T-helper 1 cell treated with Interleukin-12 subunit alpha and Interleukin-12 subunit beta and Interleukin-4 antibody, amounts not matched to agents 30 μg/mL and 1 μg/mL, for 36 hours (primary cell): ENCODE measurements at regions not wholly inside any gene's neighbourhood (a gene's known extent, or its start where the extent isn't known, plus 50 kb on each side); places are given as distances from the start of the nearest gene placed in this dataset.

Experiments used
- H3K27ac Mint-ChIP-seq: one replicate; pipeline ENCODE4 v1.8.0; 2021; ENCODE audit warnings: mild to moderate bottlenecking, mixed read lengths
- H3K27me3 Mint-ChIP-seq: one replicate; pipeline ENCODE4 v1.8.0; 2021; ENCODE audit warnings: low read depth, mixed read lengths
- H3K36me3 Mint-ChIP-seq: one replicate; pipeline ENCODE4 v1.8.0; 2021; ENCODE audit warnings: low read depth, mixed read lengths
- H3K4me1 Mint-ChIP-seq: one replicate; pipeline ENCODE4 v1.8.0; 2021; ENCODE audit warnings: low read depth, mixed read lengths
- H3K4me3 Mint-ChIP-seq: one replicate; pipeline ENCODE4 v1.8.0; 2021; ENCODE audit warnings: mild to moderate bottlenecking, moderate library complexity, mixed read lengths
- H3K9me3 Mint-ChIP-seq: one replicate; pipeline ENCODE4 v1.8.0; 2021; ENCODE audit warnings: mixed read lengths

DNA sequence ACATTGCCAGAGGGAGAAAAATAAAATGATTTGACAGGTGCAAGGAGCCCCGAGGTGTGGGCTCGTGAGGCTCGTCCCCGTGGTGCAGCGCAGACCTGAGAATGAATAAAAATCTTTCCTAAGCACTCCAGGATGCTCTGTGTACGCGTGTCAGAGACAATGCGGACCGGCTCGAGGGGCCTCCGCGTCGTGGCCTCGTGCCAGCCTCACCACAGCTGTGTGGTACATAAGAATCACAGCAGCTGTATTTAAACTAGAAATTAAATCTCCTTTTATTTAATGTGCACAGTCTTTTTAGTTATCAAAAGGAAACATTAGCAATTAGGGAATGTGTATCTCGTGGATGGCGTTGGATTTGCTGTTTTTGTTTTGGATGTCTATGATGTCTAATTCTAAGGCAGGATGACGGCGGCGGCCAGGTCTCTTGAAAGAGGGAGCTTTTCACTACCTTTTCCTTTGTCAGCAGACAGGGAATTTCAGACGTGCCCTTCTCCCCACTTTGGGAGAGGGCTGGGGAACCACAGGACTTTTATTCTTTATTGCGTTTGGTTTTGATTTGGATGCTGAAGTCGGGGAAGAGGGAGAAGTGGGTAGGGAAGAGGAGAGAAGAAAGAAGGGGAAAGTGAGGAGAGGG is 365.3 kb upstream of the SHH start:
- Mint-ChIP-seq H3K4me3 (no peak overlapping the region), H3K36me3 (no peaks in the 10 kb centered on the region), H3K4me1 (no peaks in the 10 kb centered on the region), H3K27me3 (no peaks in the 10 kb centered on the region), H3K9me3 (no peaks in the 10 kb centered on the region), H3K27ac (no peak overlapping the region)

DNA sequence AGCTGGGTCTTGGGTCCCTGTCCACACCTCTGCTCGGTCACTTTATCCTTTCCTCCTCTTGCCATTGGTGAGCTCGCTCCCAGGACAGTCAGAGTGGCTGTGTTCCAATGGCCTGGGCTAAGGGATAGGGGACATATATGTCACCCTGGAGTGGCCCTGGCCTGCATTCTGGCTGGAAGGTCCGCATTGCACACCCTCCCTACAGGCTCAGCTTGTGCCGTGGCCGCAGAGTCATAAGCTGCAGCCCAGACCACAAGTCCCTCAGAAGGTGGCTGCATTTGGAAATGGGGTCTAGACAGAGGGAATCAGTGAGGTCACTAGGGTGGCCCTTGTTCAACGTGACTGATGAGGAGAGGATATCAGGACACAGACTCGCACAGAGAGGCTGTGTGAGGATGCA is 363.8 kb upstream of the SHH start:
- no peaks in the 10 kb centered on the region for H3K27me3 Mint-ChIP-seq
- H3K27ac Mint-ChIP-seq = no peak overlapping the region
- no peak overlapping the region for H3K4me3 Mint-ChIP-seq
- no peaks in the 10 kb centered on the region for H3K4me1 Mint-ChIP-seq
- H3K36me3 Mint-ChIP-seq = no peaks in the 10 kb centered on the region
- no peaks in the 10 kb centered on the region for H3K9me3 Mint-ChIP-seq

DNA sequence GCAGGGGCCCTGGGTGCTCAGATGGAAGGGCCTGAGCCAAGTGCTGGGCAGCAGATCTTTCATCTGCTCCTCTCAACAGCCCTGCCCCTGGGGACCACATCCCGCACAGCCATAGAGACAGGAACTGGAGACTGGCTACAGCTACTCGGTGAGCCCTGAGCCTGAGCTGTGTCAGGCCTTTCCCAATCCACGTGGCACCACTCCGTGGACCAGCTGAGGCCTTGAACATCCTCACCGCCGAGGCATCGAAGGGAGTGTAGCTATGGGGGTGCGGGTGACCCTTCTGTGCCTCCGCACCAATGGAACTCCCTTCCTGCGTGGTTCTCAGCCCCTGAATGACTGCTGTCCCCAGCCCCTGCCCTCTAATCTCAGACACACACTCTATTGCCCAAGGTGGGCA is 362.7 kb upstream of the SHH start:
- no peaks in the 10 kb centered on the region for H3K4me1 Mint-ChIP-seq
- no peaks in the 10 kb centered on the region for H3K27me3 Mint-ChIP-seq
- no peak overlapping the region for H3K27ac Mint-ChIP-seq

DNA sequence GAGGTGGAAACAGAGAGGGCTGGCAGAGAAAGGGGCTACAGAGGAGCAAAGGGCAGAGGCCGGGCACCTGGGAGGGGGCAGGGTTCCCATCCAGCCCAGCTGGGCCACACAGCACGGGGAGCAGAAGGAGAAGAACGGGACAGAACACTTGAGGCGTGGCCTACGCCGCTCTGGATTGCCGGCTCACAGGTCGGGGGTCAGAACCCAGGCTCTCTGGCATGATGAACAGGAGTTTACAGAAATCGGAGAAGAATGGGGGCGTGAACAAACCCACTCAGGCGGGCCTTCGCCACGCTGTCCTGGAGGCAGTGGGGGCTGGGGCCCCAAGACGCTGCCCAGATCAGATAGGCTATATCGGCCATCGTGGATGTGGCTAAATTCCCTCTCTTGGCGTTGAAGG is 362.2 kb upstream of the SHH start:
- H3K9me3 Mint-ChIP-seq = no peaks in the 10 kb centered on the region
- no peaks in the 10 kb centered on the region for H3K36me3 Mint-ChIP-seq
- H3K27me3 Mint-ChIP-seq = no peaks in the 10 kb centered on the region
- H3K27ac Mint-ChIP-seq = no peak overlapping the region
- no peak overlapping the region for H3K4me3 Mint-ChIP-seq
- no peaks in the 10 kb centered on the region for H3K4me1 Mint-ChIP-seq

More for the DNA sequence above, 362.7 kb upstream of the SHH start:
- H3K36me3 Mint-ChIP-seq = no peaks in the 10 kb centered on the region
- H3K4me3 Mint-ChIP-seq = no peak overlapping the region
- no peaks in the 10 kb centered on the region for H3K9me3 Mint-ChIP-seq

- Mint-ChIP-seq H3K27me3 (no peaks in the 10 kb centered on the region), H3K9me3 (no peaks in the 10 kb centered on the region), H3K36me3 (no peaks in the 10 kb centered on the region), H3K4me1 (no peaks in the 10 kb centered on the region), H3K27ac (no peak overlapping the region), H3K4me3 (no peak overlapping the region)
These were observed 361.6 kb upstream of the SHH start for GRCh38 chr7:156173748-156174353.

- Mint-ChIP-seq H3K4me3 (no peak overlapping the region), H3K27ac (no peak overlapping the region), H3K9me3 (no peaks in the 10 kb centered on the region), H3K36me3 (no peaks in the 10 kb centered on the region), H3K4me1 (no peaks in the 10 kb centered on the region), H3K27me3 (no peaks in the 10 kb centered on the region)
These were observed 361.1 kb upstream of the SHH start for GRCh38 chr7:156173346-156173745.

DNA sequence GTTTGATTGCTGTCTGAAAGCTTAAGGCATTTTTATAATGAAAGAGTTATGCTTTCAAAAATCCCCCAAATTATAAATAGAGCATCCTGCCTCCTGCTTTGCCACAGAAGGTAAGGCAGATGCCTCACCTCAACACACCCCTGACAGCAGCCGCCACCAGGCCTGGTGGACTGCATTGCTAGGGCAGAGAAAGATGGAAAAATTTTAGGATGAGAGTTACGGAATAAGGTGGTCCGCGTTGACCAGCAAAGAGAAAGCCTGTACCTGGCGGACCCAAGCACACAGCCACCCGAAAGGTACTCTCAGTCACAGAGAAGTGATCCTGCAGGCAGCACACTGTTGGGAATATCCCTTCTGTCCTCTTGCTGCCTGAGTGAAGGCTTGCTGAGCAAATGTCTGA is 360.4 kb upstream of the SHH start:
- no peak overlapping the region for H3K4me3 Mint-ChIP-seq
- no peak overlapping the region for H3K27ac Mint-ChIP-seq
- no peaks in the 10 kb centered on the region for H3K36me3 Mint-ChIP-seq
- H3K27me3 Mint-ChIP-seq = no peaks in the 10 kb centered on the region
- H3K9me3 Mint-ChIP-seq = no peaks in the 10 kb centered on the region
- H3K4me1 Mint-ChIP-seq = no peaks in the 10 kb centered on the region

- H3K36me3 Mint-ChIP-seq = no peaks in the 10 kb centered on the region
- H3K27ac Mint-ChIP-seq = no peak overlapping the region
- H3K9me3 Mint-ChIP-seq = no peaks in the 10 kb centered on the region
- H3K27me3 Mint-ChIP-seq = no peaks in the 10 kb centered on the region
- no peaks in the 10 kb centered on the region for H3K4me1 Mint-ChIP-seq
- H3K4me3 Mint-ChIP-seq = no peak overlapping the region
These were observed 357.5 kb upstream of the SHH start for GRCh38 chr7:156169474-156170370.

DNA sequence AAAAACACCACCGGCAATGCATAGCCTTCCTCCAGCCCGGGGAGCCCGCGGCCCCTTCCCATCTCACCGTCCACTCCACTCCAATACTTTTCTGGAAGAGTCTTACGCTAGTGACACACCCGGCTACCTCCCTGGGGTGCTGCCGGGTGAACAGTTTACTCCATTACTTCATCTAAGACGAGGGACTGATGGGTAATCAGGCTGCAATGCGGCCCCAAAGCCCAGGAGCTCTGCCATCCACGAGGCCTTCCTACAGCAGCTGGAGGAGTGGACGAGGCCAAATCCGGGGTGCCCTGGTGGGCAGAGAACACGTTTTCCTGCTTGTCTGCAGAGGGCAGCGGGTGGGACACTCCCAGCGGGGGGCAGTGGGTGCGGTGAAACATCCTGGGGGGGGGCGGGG is 356.2 kb upstream of the SHH start:
- no peaks in the 10 kb centered on the region for H3K27me3 Mint-ChIP-seq
- H3K9me3 Mint-ChIP-seq = no peaks in the 10 kb centered on the region
- H3K27ac Mint-ChIP-seq = no peak overlapping the region
- no peaks in the 10 kb centered on the region for H3K36me3 Mint-ChIP-seq
- no peak overlapping the region for H3K4me3 Mint-ChIP-seq
- H3K4me1 Mint-ChIP-seq = no peaks in the 10 kb centered on the region

- no peaks in the 10 kb centered on the region for H3K27me3 Mint-ChIP-seq
- no peak overlapping the region for H3K4me3 Mint-ChIP-seq
- no peaks in the 10 kb centered on the region for H3K4me1 Mint-ChIP-seq
- no peaks in the 10 kb centered on the region for H3K9me3 Mint-ChIP-seq
- H3K36me3 Mint-ChIP-seq = no peaks in the 10 kb centered on the region
- no peak overlapping the region for H3K27ac Mint-ChIP-seq
These were observed 355.7 kb upstream of the SHH start for GRCh38 chr7:156167987-156168386.

DNA sequence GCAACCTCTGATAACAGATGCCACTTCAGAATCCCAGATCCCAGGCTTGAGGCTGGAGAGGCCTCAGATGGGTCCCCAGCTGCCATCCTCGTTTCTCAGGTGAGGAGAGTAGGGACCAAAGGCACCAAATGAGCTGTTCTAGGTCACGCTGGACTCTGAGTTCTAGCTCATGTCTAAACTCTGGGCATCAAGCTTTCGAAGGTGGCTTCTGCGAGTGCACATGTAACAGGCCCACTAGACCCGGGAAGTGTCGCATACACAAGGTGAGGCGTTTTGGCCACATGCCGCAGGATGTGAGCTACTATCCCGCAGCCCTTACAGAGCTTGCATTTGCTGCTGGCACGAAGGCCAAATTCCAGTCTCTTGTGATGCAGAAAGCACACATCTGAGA is 355.1 kb upstream of the SHH start:
- H3K4me3 Mint-ChIP-seq = no peak overlapping the region
- no peak overlapping the region for H3K27ac Mint-ChIP-seq
- peaks cover 4% of the 10 kb centered on the region for H3K27me3 Mint-ChIP-seq
- H3K4me1 Mint-ChIP-seq = no peaks in the 10 kb centered on the region
- no peaks in the 10 kb centered on the region for H3K9me3 Mint-ChIP-seq
- no peaks in the 10 kb centered on the region for H3K36me3 Mint-ChIP-seq

- Mint-ChIP-seq H3K9me3 (no peaks in the 10 kb centered on the region), H3K4me3 (no peak overlapping the region), H3K4me1 (no peaks in the 10 kb centered on the region)
These were observed 354.6 kb upstream of the SHH start for GRCh38 chr7:156166692-156167416.

DNA sequence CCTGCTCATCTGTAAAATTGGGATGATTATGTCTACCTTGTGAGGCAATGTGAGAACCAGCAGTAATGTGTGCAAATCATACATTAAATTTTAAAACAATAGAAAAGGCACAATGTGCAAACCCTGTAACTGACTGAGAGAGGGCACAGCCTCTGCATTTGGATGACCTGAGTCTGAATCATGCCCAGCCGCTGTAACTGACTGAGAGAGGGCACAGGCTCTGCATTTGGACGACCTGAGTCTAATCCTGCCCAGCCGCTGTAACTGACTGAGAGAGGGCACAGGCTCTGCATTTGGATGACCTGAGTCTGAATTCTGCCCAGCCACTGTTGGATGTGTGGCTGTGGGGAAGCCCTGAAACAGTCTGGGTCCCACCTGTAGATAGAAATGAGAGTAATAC is 351.5 kb upstream of the SHH start:
- Mint-ChIP-seq H3K4me3 (no peak overlapping the region), H3K27me3 (peaks cover 4% of the 10 kb centered on the region), H3K9me3 (no peaks in the 10 kb centered on the region), H3K27ac (no peak overlapping the region), H3K4me1 (no peaks in the 10 kb centered on the region), H3K36me3 (no peaks in the 10 kb centered on the region)

More at GRCh38 chr7:156166692-156167416, 354.6 kb upstream of the SHH start:
- Mint-ChIP-seq H3K27ac (no peak overlapping the region), H3K27me3 (peaks cover 4% of the 10 kb centered on the region), H3K36me3 (no peaks in the 10 kb centered on the region)

GRCh38 chr7:156162451-156162850 is 350.2 kb upstream of the SHH start:
- H3K4me3 Mint-ChIP-seq = no peak overlapping the region
- H3K36me3 Mint-ChIP-seq = no peaks in the 10 kb centered on the region
- H3K9me3 Mint-ChIP-seq = no peaks in the 10 kb centered on the region
- H3K4me1 Mint-ChIP-seq = no peaks in the 10 kb centered on the region
- no peak overlapping the region for H3K27ac Mint-ChIP-seq
- H3K27me3 Mint-ChIP-seq = peaks cover 4% of the 10 kb centered on the region
